Peyer's patch (tissue), 4 donors: ENCODE measurements at regions not wholly inside any gene's neighbourhood (a gene's known extent, or its start where the extent isn't known, plus 50 kb on each side); places are given as distances from the start of the nearest gene placed in this dataset.

Experiments used
- DNase-seq, 3 donors: peaks; one replicate each; pipeline ENCODE4 v3.0.0-alpha.2; 2017 to 2019
- H3K27ac ChIP-seq, 4 donors: fragments of 200-600 bp; sonication (generic); one replicate each; pipeline ENCODE4 v1.5.1; 2016 to 2019
- H3K27me3 ChIP-seq, 2 donors: fragments of 200-600 bp; sonication (generic); one replicate each; pipeline ENCODE4 v1.5.1; 2019
- H3K36me3 ChIP-seq, 3 donors: fragments of 200-600 bp; sonication (generic); one replicate each; pipeline ENCODE4 v1.5.1; 2016 to 2019
- H3K4me1 ChIP-seq, 4 donors: fragments of 200-600 bp; sonication (generic); one replicate each; pipeline ENCODE4 v1.5.1; 2016 to 2019
- H3K4me3 ChIP-seq, 4 donors: fragments of 200-600 bp; sonication (generic); 1 replicate in 3 of 4; 2 replicates in 1 of 4; pipeline ENCODE4 v1.5.1; 2016 to 2019; ENCODE audit warnings: mild to moderate bottlenecking in 1 of 4
- H3K9me3 ChIP-seq, 4 donors: fragments of 200-600 bp; sonication (generic); one replicate each; pipeline ENCODE4 v1.5.1; 2016 to 2019; ENCODE audit warnings: mild to moderate bottlenecking in 1 of 4
- CTCF ChIP-seq, 6 experiments: fragments of 450-650 bp in 4 of 6; fragments of 200-600 bp in 2 of 6; sonication (generic) in 1 of 6; IDR thresholded peaks; one replicate each; pipeline ENCODE4 v1.5.1; 2017 to 2019; ENCODE audit warnings: antibody characterized with exemption in 6 of 6, mild to moderate bottlenecking in 3 of 6, moderate library complexity in 1 of 6
- POLR2A ChIP-seq, 2 donors: fragments of 450-650 bp; IDR thresholded peaks; one replicate each; pipeline ENCODE4 v1.5.1; 2017; ENCODE audit warnings: antibody characterized with exemption in 2 of 2, mild to moderate bottlenecking in 2 of 2, moderate library complexity in 2 of 2

GRCh38 chr4:31141095-31141831, 421.1 kb downstream of the PCDH7 start:
- Histone ChIP-seq H3K4me1 (no peaks in the 10 kb centered on the region), H3K27ac (no peak overlapping the region), H3K4me3 (no peak overlapping the region), H3K27me3 (no peaks in the 10 kb centered on the region), H3K36me3 (no peaks in the 10 kb centered on the region), H3K9me3 (no peaks in the 10 kb centered on the region)
- DNase-seq: no peak
- TF ChIP-seq CTCF (IDR thresholded peaks at IDR 0.05) (no peak), POLR2A (IDR thresholded peaks at IDR 0.05) (no peak)

- no peak overlapping the region for H3K27ac ChIP-seq
- no peaks in the 10 kb centered on the region for H3K9me3 ChIP-seq
- TF ChIP-seq POLR2A (IDR thresholded peaks at IDR 0.05) (no peak), CTCF (IDR thresholded peaks at IDR 0.05) (no peak)
- H3K4me3 ChIP-seq: no peak overlapping the region
- no peaks in the 10 kb centered on the region for H3K27me3 ChIP-seq
- no peaks in the 10 kb centered on the region for H3K36me3 ChIP-seq
- DNase-seq: no peak
- no peaks in the 10 kb centered on the region for H3K4me1 ChIP-seq
Measured at GRCh38 chr4:31141832-31142142, 421.6 kb downstream of the PCDH7 start.

- TF ChIP-seq POLR2A (IDR thresholded peaks at IDR 0.05) (no peak), CTCF (IDR thresholded peaks at IDR 0.05) (no peak)
- Histone ChIP-seq H3K36me3 (no peaks in the 10 kb centered on the region), H3K4me1 (no peaks in the 10 kb centered on the region), H3K9me3 (no peaks in the 10 kb centered on the region), H3K27me3 (no peaks in the 10 kb centered on the region), H3K4me3 (no peak overlapping the region), H3K27ac (no peak overlapping the region)
- DNase-seq: no peak
Measured at GRCh38 chr4:31146366-31146765, 426.2 kb downstream of the PCDH7 start.

- Histone ChIP-seq H3K4me3 (no peak overlapping the region), H3K27me3 (no peaks in the 10 kb centered on the region), H3K4me1 (no peaks in the 10 kb centered on the region), H3K27ac (no peak overlapping the region), H3K9me3 (no peaks in the 10 kb centered on the region), H3K36me3 (no peaks in the 10 kb centered on the region)
- TF ChIP-seq POLR2A (IDR thresholded peaks at IDR 0.05): no peak
- TF ChIP-seq CTCF (IDR thresholded peaks at IDR 0.05): no peak
- DNase-seq: no peak
Measured at GRCh38 chr4:31148990-31149389, 428.8 kb downstream of the PCDH7 start.

GRCh38 chr4:31156221-31156620, 436.1 kb downstream of the PCDH7 start:
- H3K36me3 ChIP-seq: no peaks in the 10 kb centered on the region
- no peak for DNase-seq
- TF ChIP-seq POLR2A (IDR thresholded peaks at IDR 0.05) (no peak), CTCF (IDR thresholded peaks at IDR 0.05) (no peak)
- H3K9me3 ChIP-seq: no peaks in the 10 kb centered on the region
- H3K4me3 ChIP-seq: no peak overlapping the region
- no peaks in the 10 kb centered on the region for H3K27me3 ChIP-seq
- no peak overlapping the region for H3K27ac ChIP-seq
- H3K4me1 ChIP-seq: no peaks in the 10 kb centered on the region

GRCh38 chr4:31160146-31160545, 440.0 kb downstream of the PCDH7 start:
- H3K27me3 ChIP-seq: no peaks in the 10 kb centered on the region
- H3K36me3 ChIP-seq: no peaks in the 10 kb centered on the region
- TF ChIP-seq POLR2A (IDR thresholded peaks at IDR 0.05): no peak
- TF ChIP-seq CTCF (IDR thresholded peaks at IDR 0.05): no peak
- no peak for DNase-seq
- H3K4me3 ChIP-seq: no peak overlapping the region
- no peak overlapping the region for H3K27ac ChIP-seq
- no peaks in the 10 kb centered on the region for H3K9me3 ChIP-seq
- H3K4me1 ChIP-seq: no peaks in the 10 kb centered on the region
